Stimulated activated CD4-positive, alpha-beta T cell treated with anti-CD3 and anti-CD28 coated beads, Interleukin-15, amount 100 ng/mL, for 24 hours (primary cell): ENCODE measurements at regions not wholly inside any gene's neighbourhood (a gene's known extent, or its start where the extent isn't known, plus 50 kb on each side); places are given as distances from the start of the nearest gene placed in this dataset.

Source experiments
- DNase-seq: peaks from one replicate; pipeline ENCODE4 v3.0.0-alpha.2; 2020

- no peak for DNase-seq
Observed at GRCh38 chr7:46145412-46145811, 224.3 kb upstream of the IGFBP3 start.

DNA sequence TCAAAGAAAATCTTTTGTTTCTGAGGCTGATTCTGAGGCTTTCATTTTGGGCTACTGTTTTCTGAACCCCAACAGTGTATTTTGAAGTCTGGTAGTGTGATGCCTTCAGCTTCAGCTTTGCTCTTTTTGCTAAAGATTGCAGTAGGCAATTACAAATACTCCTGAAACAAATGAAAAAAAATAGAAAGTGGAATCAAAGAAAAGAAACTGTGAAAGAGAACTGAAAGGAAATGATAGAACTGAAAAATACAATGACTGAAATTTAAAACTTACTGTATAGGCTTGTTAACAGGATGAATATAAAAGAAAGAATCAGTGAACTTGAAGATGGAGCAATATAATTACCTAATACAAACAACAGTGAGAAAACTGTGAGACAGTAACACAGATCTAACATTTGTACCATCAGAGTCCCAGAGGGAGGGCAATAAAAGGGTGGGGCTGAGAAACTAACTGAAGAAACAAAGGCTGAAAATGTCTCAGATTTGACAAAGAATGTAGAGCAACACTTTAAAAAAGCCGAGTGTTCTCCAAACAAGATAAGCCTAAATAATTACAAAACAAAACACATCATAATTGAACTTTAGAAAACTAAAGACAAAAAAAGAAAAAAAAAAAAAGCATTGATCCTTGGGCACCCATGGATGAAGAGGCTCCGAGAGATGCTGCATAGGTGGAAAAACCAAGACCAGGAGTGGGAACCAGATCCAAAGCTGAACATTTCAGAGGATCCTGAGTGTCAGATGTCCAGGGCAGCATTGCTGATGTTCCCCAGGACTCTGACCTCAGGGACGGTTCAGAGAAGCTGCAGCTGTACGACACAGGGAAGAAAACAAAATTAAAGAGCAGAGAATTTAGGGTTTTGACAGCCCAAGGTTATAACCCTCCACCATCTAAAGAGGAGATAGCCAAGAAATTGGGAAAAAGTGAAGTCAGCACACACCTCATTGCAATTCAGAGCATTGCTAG is 223.2 kb upstream of the IGFBP3 start:
- no peak for DNase-seq

GRCh38 chr7:46143421-46143820 is 222.3 kb upstream of the IGFBP3 start:
- no peak for DNase-seq

DNA sequence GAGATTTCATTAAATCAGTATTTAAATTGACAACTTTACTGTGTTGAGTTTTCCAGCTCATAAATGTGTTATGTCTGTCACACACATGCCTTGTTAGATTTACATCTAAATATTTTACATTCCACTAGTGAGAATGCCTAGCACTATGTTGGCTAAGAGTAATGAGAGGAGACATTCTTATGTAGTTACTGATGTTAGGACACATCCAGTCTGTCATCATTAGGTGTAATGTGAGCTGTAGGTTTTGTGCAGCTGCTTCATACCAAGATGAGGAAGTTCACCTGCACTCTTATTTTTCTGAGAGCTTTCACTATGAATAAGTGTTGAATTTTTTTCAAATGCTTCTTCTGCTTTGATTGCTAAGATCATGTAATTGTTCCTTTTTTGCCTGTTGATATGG is 218.0 kb upstream of the IGFBP3 start:
- no peak for DNase-seq

GRCh38 chr7:46137725-46138124 is 216.7 kb upstream of the IGFBP3 start:
- DNase-seq = no peak

GRCh38 chr7:46135557-46135956 is 214.5 kb upstream of the IGFBP3 start:
- DNase-seq = no peak

- DNase-seq = no peak
Observed at GRCh38 chr7:46134795-46135194, 213.7 kb upstream of the IGFBP3 start.

GRCh38 chr7:46134385-46134784 is 213.3 kb upstream of the IGFBP3 start:
- no peak for DNase-seq

- DNase-seq = no peak
Observed at GRCh38 chr7:46133751-46134150, 212.7 kb upstream of the IGFBP3 start.

GRCh38 chr7:46133072-46133471 is 212.0 kb upstream of the IGFBP3 start:
- no peak for DNase-seq

DNA sequence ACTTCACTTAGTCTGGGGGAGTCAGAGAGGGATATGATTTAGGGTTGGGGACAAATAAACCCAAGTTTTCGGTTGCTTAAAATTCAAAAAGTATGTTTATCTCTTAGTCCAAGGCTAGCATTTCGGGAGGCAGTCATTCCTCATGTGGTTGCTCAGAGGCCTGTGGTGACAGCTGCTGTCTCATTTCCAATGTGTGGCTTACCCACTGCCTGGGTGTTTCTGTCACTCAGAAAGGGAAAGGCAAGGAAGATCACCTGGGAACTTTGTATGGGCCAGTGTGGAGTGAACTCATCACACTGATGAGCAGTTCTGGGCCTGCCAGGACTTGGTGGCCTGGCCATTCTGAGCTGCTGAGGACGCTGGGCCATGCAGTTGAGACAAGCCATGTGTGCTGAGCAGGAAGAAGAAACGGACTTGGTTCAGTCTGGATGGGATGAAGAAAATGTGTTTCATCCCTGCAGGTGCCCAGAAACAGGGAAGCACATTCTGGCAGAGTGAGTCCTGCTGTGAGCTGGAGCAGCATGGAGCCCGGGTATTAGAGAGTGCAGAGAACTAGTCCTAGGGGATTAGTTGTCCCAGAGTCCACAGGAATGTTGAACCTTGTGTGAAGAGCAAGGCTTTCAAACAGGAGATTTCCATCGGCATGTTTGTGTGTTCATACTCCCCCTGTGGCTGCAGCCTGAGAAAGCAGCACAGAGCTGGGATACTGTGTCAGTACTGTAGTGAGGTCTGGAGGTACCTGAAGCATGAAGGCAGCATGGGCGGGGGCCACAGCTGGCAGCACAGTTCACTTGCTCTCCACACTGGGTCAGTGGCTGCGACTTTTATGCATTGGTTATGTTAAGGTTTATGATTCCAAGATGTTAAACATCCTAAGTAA is 211.1 kb upstream of the IGFBP3 start:
- DNase-seq = no peak

GRCh38 chr7:46129831-46130230 is 208.8 kb upstream of the IGFBP3 start:
- no peak for DNase-seq

- no peak for DNase-seq
Observed at GRCh38 chr7:46127814-46128213, 206.7 kb upstream of the IGFBP3 start.

DNA sequence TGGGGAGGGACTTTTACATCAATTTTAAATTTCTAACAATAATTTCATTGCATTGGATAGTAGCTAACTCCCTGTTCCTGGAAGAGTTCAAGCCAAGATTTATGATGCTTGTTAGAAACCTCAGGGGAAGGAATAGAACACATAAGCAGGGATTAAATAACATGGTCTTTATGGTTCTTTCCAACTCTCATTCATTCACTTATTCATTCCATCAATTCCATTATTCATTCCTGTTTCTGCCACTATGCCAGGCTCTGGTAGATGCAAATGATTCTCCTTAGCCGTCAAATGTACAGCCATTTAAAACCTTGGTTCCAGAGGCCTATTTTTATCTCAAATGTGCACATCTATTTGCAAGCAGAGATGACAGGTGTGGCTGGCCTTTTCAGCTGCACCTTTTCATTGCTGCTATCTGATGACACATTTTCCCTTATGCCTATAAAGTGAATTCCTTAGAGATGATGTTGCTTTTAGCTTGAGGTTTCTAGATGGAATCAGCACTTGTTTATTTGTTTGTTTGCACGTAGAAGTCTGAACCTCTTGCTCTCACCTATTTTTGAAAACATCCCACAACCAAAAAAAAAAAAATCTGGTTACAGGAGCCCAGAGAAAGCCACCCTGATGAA is 205.7 kb upstream of the IGFBP3 start:
- no peak for DNase-seq

GRCh38 chr7:46123756-46124343 is 202.8 kb upstream of the IGFBP3 start:
- no peak for DNase-seq

GRCh38 chr7:46115410-46115809 is 194.3 kb upstream of the IGFBP3 start:
- no peak for DNase-seq

- DNase-seq = no peak
Observed at GRCh38 chr7:46109437-46109836, 188.4 kb upstream of the IGFBP3 start.

DNA sequence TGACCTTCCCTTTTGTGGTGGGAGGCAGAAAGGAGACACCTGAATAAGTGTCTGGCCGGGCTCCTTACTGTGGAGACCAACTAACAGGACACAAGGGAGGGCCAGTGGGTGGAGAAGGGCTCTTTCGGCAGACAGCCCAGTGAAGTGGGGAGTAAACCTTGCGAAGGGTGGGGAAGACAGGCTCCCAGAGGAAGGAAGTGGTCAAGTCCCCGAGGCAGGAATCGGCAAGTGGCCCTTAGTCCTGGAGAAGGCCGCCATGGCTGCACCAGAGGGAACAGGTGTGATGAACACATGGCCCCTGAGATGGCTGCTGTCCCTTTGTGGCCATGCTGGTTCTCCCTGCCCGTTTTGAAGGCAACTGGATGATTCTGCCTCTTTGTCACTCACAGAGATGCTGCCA is 187.2 kb upstream of the IGFBP3 start:
- no peak for DNase-seq

- no peak for DNase-seq
Observed at GRCh38 chr7:46107610-46108217, 186.6 kb upstream of the IGFBP3 start.

- DNase-seq = no peak
Observed at GRCh38 chr7:46100521-46100920, 179.4 kb upstream of the IGFBP3 start.

DNA sequence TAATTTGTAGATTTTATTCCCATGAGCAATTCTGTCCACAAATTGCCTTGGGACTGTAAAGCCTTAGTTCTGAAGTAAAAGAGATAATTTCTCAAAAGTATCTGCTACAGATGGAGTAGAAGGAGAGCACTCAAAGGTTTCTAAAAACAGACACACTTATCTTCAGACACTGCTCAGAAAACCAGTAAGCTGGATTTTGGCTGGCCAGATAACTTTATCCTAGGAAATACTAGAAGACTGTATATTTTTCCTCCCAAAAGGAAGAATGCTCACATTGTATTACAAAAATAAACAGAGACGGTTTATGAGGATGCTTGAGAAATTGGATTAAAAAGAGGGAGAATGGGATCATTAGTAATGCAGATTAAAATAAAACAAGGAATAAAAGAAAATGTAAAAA is 178.0 kb upstream of the IGFBP3 start:
- DNase-seq = no peak

DNA sequence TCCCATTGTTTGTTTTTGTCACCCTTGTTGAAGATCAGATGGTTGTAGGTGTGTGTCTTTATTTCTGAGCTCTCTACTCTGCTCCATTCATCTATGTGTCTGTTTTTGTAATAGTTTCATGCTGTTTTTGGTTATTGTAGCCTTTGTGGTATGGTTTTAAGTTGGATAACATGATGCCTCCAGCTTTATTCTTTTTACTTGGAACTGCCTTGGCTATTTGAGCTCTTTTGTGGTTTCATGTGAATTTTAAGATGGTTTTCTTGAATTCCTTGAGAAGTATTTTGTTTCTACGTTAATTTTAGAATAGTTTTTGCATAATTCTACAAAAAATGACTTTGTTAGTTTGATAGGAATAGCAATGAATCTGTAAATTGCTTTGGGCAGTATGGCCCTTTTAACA is 170.0 kb upstream of the IGFBP3 start:
- no peak for DNase-seq

GRCh38 chr7:46089281-46089680 is 168.2 kb upstream of the IGFBP3 start:
- no peak for DNase-seq
